GM12864 (cell line): ENCODE measurements at regions not wholly inside any gene's neighbourhood (a gene's known extent, or its start where the extent isn't known, plus 50 kb on each side); places are given as distances from the start of the nearest gene placed in this dataset.

Experiments
- DNase-seq: peaks from one replicate; pipeline ENCODE4 v3.0.0-alpha.2; 2011; ENCODE audit warnings: low read depth
- H3K4me3 ChIP-seq: 2 replicates; pipeline ENCODE4 v1.5.1; 2011; ENCODE audit warnings: mild to moderate bottlenecking, low read depth, low read length, control low read depth
- TF ChIP-seq, protein P1 (sequence below): IDR thresholded peaks from 2 replicates; pipeline ENCODE4 v1.5.1; 2011; ENCODE audit warnings: low read depth, mild to moderate bottlenecking, moderate library complexity, low read length, control low read depth, inconsistent platforms; ENCODE audit errors: missing control alignments

DNA sequence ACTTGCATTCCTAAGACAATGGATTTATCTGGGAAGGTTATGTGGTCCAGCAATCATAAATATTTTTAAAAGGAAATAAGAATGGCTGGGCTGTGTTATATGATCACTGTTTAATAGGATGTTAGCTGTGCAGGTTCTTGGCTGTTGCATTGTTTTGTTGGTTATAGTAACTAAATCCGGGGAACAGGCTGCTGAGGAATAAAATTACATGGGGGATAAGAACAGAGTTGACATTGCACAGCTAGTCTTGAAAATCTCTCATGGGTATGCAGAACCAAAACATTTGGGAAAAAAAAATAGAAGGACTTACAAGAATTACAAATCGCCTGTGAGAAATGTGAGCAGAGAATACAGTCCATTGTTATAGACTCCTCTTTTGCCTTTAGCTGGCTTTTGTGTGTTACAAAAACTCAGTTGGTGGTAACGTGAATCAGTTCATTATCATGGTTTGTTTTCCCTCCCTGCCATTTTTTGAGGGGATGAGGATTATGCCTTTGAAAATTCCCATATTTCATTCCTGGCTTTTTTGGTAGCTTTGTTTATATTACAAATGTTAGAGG is 375.3 kb upstream of the DAB2 start:
- no peak for DNase-seq
- H3K4me3 ChIP-seq = no peak overlapping the region
- TF ChIP-seq, protein P1, sequence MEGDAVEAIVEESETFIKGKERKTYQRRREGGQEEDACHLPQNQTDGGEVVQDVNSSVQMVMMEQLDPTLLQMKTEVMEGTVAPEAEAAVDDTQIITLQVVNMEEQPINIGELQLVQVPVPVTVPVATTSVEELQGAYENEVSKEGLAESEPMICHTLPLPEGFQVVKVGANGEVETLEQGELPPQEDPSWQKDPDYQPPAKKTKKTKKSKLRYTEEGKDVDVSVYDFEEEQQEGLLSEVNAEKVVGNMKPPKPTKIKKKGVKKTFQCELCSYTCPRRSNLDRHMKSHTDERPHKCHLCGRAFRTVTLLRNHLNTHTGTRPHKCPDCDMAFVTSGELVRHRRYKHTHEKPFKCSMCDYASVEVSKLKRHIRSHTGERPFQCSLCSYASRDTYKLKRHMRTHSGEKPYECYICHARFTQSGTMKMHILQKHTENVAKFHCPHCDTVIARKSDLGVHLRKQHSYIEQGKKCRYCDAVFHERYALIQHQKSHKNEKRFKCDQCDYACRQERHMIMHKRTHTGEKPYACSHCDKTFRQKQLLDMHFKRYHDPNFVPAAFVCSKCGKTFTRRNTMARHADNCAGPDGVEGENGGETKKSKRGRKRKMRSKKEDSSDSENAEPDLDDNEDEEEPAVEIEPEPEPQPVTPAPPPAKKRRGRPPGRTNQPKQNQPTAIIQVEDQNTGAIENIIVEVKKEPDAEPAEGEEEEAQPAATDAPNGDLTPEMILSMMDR = no peak

DNA sequence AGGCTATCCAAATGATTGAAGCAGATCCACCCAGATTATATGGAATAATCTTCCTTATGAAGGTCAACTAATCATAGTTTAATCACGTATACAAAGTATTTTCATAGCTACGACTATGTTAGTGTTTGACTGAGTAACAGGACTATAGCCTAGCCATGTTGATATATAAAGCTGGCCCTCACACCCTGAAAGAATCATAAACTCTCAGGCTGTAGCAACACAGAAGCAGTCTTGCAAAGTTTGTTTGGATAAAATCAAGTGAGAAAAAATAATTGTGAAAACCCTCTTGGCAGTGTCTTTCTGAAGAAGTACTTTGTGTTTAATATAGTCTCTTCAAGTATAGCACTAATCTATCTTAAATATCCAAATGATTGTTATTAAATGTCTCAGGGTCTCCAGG is 374.5 kb upstream of the DAB2 start:
- no peak for DNase-seq
- TF ChIP-seq, protein P1 = no peak
- H3K4me3 ChIP-seq = no peak overlapping the region

DNA sequence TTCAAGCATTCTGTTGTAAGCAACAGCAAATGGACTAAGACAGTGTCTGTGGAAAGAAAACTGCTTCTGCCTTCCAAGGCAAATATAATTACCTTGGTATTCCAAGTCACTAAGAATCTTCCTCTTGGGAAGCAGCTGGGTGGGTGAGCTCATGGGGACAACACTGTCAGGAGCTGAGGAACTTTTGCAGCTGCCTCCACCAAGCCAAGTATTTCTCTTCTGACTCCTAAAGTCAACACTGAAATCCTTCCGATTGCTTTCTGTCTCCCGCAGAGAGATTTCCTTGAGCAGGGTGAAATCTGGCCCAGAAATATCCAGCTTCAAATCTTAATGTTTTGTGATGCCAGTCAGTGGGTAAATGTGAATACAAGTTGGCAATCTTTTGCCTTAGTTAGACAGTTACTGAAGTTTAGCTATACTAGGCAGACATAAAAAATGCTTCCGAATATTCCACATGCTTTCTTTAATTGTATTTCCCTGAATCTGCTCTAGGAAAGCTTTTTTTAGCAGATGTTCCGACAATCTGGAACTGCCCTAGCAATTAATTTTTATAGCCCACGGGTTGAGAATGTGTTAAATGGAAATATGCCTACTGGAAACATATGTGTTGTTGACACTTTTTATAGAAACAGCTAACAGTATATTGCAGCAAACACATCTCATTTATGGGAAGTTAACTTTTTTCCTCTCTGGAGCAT is 369.9 kb upstream of the DAB2 start:
- DNase-seq = no peak
- no peak overlapping the region for H3K4me3 ChIP-seq
- TF ChIP-seq, protein P1 = no peak

- TF ChIP-seq, protein P1 = no peak
- no peak overlapping the region for H3K4me3 ChIP-seq
- DNase-seq = no peak
Measured at GRCh38 chr5:39785410-39785809, 360.6 kb upstream of the DAB2 start.

DNA sequence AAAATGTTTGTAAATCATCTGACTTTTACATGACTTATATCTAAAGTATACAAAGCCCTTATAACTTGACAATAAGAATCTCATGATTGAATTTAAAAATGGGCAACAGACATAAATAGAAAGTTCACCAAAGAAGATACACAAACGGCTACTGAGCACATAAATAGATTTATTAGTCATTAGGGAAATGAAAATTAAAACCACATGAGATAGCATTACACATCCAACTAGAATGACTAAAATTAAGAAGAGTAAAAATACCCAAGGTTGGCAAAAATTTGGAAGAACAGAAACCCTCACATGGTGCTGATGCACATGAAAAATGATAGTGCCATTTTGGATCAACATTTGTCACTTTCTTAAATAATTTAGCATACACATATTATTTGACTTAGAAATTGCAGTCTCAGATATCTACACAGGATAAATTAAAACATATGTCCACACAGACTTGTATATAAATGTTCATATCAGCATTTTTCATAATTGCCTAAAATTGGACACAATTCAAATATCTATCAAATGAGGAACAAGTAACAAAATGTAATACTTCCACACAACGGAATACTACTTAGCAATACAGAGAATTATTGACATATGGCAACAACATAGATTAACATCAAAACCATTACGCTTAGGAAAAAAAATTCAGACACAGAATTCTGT is 359.1 kb upstream of the DAB2 start:
- TF ChIP-seq, protein P1 = no peak
- no peak for DNase-seq
- H3K4me3 ChIP-seq = no peak overlapping the region

DNA sequence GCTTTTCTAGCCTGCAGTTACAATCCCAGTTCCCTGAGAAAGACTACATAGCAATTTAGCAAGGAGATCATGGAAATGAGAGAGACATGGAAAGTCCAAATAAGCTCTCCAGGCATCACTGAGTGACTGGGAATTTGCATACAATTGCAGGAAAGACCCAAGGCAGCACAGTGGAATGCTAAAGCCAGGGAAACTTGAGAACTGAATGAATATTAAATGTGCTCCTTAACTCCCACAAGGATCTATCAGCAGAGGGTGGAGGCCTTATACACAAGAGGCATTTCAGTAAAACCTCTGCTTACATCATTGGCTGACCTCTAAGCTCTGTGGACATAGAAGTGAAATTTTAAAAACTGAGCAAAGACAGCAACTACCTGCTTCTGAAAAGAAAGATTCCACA is 355.6 kb upstream of the DAB2 start:
- TF ChIP-seq, protein P1 = no peak
- DNase-seq = no peak
- no peak overlapping the region for H3K4me3 ChIP-seq
